Tongue (tissue), 2 donors: ENCODE measurements at regions not wholly inside any gene's neighbourhood (a gene's known extent, or its start where the extent isn't known, plus 50 kb on each side); places are given as distances from the start of the nearest gene placed in this dataset. TPM values are rescaled to one million over a fixed set of nuclear protein-coding genes. Genes with fewer than 3 reads are reported as not detected.

Source experiments
- DNase-seq: peaks from one replicate; pipeline ENCODE4 v3.0.0-alpha.2; 2015
- small RNA-seq: library from RNA; depleted of rRNA; stranded (forward); fragments of <200 nt; gene quantifications from one replicate; pipeline ENCODE3, GENCODE V24; 2014; ENCODE audit warnings: low replicate concordance

DNA sequence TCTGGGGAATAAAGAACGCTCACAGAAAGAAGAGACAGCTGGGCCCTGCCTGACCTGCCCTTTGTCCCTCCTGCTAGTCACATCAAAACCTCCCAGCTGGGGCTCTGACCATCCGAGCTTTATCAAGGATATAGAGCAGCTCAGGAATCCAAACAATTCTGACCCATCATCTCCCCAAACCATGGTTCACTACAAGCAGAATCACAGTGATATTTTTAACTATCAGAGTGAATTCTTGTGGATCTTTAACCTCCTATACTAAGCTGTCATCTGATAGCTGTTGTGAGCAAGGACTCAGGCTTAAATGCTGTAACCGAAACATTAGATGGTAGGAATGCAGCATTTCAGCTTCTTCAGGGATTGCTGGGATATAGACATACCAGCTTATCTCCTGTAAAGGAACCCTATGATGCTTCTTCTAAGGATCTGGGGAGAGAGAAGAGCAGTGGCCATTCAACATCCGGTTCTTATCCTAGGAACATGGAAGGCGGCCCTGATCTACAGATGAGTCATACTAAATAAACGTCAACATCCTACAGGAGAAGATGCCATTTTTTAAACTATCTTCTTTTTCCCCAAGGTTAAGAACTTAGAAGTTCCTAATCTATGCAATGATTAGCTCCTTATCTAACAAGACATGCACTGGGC is 84.7 kb upstream of the AKIP1 start:
- peak; percentile 48 for DNase-seq

DNA sequence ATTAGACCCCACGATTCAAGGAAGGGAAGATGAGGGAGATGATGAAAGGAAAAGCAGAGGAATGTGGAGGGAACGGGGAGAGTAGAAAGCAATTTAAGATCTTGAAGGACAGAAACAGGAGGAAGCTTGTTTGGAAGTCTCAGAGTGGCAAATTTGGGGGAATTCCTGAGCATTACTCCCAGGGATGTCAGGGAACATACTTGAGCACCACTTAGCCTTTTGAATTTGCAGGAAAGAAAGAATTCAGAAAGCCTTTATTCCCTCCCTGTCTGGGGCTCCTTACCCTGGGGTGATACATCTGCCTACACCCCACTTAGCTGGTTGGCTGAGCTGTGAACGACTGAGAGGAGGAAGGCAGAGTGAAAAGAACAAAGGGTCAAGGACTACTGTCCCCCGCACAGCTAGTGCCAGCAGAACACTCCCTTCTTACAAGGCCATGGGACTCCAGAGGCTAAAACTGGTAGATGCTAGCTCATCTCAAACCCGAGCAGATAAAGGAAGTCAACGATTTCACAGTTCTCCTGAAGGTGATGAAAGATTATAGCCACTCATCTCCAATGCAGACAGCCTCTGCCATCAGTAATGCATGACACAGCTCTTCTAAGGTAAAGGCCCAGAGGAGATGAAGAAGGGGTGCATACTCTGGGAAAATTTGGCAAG is 84.0 kb upstream of the AKIP1 start:
- peak; percentile 15 for DNase-seq

DNA sequence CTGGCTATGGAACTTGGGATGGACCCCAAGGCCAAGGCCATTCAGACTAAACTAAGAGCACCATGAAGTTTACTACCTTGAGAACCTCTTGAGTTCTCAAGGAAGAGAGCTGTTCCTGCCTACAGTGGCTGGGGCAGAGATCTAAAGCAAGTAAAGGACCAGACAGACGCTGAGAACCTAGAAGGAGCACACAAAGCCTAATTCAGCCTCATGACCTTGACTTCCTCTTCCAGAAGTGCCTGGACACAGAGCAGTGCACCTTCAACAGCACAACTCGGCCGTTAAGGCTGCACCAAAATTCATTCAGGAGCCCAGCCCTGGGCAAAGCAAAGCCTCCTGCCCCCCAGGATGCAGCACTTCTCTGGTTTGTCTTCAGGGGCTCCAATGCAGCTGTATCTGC is 82.9 kb upstream of the AKIP1 start:
- no peak for DNase-seq

DNA sequence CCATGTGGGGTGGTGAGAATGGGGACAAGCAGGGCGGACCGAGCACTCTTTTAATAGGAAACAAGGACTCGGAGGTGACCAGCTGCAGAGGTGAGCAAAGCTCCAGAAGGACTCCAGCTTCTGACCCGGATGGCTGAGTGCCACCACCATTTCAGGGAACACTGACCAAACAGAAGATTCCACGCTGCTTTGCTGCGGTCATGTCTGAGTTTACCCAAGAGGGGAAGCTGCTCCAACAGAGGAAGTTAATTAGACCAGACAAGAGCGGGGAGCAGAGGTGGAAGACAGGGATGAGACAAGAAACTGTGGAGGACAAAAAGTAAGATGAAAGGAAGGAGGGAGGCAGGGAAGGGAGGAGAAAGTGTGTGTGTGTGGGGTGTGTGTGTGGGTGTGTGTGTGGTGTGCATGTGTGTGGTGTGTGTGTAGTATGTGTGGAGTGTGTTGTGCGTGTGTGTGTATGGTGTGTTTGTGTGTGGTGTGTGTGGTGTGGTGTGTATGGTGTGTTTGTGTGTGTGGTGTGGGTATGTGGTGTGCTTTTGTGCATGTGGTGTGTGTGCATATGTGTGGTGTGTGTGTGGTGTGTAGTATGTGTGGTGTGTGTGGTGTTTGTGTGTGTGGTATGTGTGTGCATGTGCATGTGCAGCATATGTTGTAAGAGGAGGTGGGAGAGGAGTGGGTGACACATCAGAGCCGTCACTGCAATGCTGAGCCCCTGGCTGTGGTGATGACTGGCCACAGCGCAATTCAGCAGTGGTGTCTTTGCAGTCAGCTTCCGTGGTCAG is 82.2 kb upstream of the AKIP1 start:
- DNase-seq, result no peak

DNA sequence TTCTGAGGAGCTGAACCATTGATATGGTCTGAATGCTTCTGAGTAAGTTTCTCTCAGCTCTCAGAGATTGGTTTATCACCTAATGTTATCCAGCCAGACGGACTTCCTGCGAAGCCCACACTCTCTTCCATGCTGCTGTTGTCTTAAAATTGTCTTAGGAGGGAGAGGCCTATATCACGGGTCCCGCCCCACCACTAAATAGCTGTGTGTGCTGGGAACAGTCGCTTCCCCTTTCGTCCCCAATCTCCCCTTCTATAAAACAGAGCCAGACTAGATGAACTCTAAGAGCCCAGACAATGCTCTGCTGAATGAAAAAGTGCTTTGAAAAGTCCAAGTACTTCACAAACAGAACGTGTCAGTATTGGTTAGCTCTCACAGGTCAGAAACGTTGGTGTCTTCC is 81.4 kb upstream of the AKIP1 start:
- no peak for DNase-seq

DNA sequence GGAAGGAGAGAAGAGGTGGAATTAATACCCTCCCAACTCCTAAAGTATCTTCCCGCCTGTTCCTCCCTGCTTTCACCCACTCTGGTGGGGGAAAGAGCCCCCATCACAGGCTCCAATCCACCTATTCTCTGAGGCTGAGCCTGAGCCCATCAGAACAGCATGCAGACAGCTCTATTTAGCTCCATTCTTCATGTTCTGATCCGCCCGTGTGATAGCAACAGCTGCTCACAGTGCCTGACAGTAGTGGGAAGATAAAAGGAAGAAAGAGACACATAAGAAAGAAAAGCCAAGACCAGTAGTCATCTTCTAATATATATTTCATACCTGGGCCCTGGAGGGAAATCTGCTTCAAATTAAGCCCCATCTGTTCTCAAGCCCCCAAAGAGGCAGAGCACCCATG is 80.3 kb upstream of the AKIP1 start:
- peak; percentile 31 for DNase-seq

DNA sequence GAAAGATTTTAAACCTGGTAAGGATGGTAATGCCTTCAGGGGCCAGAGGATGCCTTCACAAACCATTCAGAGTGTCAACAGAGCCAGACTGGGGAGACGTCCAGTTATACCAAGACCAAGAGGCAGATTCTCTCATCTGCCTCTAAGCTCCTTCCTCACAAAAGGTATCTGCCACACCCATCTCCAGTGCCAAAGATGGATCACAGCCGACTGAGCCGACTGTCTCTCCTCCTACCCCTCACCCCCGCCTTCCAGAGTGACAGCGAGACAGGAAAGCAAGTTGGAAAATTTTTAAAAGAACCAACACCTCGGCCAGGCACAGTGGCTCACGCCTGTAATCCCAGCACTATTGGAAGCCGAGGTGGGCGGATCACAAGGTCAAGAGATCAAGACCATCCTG is 79.1 kb upstream of the AKIP1 start:
- peak; percentile 47 for DNase-seq

DNA sequence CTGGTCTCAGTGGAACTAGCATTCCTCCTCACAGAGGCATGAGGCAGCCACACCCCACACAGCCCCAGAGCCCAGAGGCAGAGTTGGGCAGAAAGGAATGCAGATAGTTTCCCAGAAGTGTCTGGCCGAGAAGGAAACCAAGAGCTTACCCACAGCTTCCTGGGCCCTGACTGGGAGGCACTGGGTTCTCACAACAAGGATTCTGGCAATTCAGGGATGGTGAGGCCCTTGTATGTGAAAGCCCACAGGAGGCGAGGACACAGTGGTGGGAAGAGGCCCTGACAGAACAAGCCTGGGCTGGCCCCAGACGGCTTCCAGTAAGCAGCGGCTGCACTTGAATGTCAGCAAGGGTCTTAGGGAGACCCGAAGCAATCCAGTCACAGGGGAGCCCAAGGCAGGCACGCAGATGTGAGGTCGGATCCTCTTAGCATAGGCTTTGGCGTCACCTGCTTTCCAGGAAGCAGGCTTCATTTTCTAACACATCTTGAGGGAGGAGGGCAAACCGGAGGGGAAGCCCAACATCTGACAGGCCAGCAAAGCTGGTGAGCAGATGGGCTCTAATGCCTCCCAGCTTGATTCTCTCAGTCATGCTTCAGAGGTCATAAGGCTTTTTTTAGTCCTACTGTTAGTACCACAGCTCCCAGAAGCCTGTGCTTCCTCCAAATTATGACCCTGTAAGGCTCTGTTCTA is 78.3 kb upstream of the AKIP1 start:
- peak; percentile 93 for DNase-seq

DNA sequence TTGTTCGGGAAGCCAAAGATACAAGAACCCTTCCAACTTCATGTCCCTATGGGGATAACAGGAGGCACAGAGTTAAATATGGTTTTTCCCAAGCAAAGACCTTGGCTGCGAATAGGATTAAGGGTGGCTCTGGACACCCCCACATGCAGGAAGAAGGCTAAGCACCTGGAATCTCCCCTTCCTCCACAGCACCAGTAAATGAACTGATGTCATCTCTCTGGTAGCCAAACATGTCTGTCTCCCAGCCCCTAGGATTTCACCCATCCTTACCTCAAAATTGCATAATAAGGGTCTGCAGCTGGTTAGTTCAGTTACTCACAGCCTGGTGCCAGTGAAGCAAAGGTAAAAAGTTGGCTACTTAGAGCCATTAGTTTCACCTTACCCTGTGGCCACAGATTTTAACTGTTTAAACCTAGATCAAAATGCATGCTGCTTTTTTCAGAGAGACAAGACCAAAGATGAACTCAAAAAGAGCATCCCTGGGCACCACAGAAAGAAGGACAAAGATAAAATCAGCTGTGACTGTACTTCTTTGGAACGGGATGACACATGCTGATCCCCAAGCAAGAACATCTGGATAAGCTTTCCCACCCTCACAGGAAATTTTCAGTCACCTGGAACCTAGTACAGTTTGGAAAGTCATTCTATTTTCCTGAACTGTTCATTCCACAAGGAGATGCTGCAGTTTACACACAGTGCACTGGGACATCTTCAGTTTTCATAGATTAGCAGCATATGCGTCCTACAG is 77.2 kb upstream of the AKIP1 start:
- DNase-seq, result peak; percentile 56

DNA sequence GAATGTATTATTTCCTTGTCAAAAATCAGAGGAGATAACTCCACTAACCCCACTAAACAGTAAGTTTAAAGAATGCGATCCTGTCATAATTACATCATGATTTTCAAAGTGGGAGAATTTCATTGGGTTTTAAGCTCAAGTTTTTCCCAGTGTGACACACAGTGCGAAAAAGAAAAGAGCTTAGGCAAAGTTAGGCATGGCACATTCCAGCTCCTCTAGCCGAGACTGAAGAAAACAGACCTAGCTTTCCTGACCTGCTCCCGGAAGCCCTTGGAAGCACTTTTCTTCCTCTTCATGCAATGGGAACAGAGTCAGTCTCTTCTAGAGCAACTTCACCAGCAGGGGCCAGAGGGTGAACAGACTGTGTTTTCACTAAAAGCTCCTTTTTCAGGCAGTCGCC is 76.6 kb upstream of the AKIP1 start:
- peak; percentile 14 for DNase-seq

DNA sequence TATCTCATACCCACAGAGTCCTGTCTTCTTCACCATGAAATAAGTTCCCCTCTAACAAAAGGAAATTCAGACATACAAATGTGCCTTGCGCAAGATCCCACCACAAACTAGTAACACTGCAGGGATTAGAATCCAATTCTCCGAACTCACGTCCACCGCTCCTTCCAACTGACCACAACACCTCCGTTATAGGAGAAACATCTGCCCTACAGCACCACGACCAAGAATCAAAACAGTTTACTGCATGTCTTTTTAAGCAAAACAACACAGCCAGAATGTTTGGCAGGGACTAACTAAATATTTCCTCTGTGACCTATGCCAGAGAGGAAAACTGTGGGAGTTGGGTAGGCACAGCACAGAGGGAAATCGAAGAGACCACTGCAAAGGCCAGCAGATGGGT is 72.7 kb upstream of the AKIP1 start:
- peak; percentile 12 for DNase-seq

DNA sequence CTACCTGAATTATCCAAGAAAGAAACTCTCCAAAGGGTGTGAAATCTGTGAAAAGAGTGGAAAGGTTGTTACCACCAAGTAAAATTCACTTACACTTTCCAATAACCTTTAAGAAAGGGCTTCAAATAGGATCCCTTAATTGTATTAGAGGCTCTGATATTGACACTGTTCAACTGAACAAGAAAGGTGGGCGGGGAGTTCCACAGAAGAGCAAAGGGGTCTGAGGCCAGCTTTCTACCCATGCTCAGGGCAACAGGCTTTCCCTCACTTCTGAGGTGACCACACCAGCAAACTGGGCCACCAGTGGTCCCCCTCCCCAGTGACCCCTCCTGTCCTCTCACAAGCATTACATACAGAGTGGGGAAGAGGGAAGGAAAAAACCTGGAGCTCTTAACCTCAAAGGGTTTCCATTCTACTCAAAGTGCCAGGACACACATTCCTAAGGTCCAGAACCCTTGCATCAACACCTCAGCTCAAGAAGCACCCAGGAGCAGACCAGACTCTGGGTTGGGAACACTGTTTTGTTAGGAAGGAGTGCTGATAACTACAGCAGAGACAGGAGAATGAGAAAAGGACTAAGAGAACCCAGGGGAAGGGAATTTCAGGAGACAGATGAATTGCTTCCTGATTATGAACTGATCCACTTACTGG is 71.6 kb upstream of the AKIP1 start:
- DNase-seq, result no peak

DNA sequence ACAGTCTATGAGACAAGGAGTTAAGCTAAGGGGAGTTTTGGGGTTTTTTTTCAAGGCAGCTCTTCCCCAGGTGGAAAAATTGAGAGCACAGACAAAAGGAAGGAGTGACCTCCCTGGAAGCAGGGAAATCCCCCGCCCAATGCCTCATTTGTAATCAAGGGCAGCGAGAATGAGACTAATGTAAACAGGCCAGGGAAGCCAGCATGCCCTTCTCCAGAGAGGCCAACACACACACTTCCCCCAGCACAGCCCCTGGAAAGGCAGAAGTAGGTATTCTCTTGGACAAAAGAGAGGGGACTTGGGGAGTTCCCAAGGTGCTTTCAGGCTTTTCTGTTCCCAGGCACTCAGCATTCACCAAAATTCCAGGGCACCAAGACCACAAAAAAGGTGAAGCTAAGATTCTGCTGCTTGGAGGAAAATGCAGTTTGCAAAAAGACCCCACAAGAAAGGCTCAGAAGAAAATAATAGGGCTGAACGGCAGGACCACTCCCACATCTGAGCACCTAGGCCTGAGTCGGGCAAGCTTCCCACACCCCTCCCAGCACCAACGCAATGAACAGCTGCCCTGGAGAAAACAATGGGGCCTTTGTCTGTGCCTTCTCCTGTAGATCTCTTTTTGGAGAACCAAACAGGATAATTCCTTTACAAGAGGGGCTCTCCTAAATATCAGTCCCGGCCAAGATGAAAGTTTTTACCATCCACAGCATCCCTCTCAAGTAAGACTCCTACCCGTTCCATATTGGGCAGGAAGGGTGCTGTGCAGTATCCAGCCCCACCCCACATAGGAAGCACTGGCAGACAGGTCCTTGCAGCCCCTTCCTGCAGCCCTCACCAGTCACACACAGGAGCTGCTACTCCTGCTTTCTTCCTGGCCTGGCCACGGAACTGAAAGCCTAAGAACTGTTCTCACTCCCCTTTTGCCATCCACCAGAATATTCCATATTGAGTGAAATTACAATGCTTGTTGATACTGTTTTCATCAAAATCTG is 70.7 kb upstream of the AKIP1 start:
- DNase-seq, result peak; percentile 87

DNA sequence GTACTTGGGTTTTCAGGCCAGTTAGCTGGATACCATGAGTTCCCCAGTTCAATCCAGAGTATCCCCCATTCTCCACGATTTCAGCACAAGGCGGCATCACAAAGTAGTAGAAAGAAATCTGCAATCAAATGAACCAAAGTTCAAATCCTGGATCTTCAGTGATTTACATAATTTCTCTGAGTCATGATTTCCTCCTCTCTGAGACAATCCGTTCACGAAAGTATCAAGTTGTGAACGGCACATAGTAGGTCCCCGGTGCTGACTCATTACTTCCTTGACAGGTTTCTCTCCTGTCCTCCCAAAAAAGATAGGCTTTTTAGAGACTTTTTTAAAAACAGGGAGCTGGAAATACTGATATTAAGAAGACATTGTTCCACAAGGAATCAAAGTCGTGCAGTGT is 69.1 kb upstream of the AKIP1 start:
- DNase-seq, result no peak

DNA sequence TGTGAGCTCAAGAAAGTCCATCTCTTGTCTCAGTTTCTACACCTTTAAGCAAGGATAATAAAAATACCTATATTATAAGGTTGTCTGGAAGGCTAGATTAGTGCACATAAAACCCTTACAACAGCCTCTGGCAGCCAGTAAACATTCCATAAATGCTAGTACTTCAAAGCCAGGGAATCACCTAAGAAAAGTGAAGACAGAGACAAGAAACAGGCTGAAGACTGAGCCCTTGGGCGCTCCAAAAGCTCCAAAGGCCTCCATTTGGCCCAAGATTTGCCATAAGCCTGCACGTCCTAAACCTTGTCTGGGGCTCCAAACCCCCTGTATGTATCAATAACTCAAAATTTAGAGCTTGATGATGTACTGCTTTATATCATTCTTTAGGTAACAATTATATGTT is 52.2 kb upstream of the AKIP1 start:
- no peak for DNase-seq

Small RNAs in the stretch of these regions (small RNA-seq; reads per million reads assigned to genes)
- not detected for gene RNA5SP330
